ENCODE measurements at regions not wholly inside any gene's neighbourhood (a gene's known extent, or its start where the extent isn't known, plus 50 kb on each side); places are given as distances from the start of the nearest gene placed in this dataset.

GRCh38 chr21:32916088-32916487, 109.6 kb upstream of the OLIG2 start:
- POLR2A ChIA-PET (ENCODE audit: low non-redundant PET), result no interaction called here
- H3K27ac ChIP-seq (ENCODE audit: low read depth, low read length, poor library complexity, severe bottlenecking), result no peak overlapping the region
- CTCF ChIA-PET, result no interaction called here
- no peak for DNase-seq (ENCODE audit: low spot score)
- peaks cover 30% of the 10 kb centered on the region for H3K27me3 ChIP-seq (replicated peaks; ENCODE audit: insufficient read depth, low read depth, low read length, poor library complexity)
- no peak overlapping the region for H3K4me3 ChIP-seq (ENCODE audit: low read depth, low read length, poor library complexity, severe bottlenecking)
- intact Hi-C loops (cut with micrococcal nuclease; ENCODE audit: unreplicated experiment), result no loop called here
- no peaks in the 10 kb centered on the region for H3K4me1 ChIP-seq (ENCODE audit: insufficient read depth, low read length, poor library complexity, severe bottlenecking)
- TF ChIP-seq EZH2 (IDR thresholded peaks at IDR 0.05; ENCODE audit: borderline replicate concordance, low read depth, low read length, poor library complexity, severe bottlenecking), result no peak
- TF ChIP-seq CTCF (conservative IDR thresholded peaks at IDR 0.05; ENCODE audit: low read depth, low read length), result no peak
- BruUV-seq (replicated peaks), result no TSS peak
- no peaks in the 10 kb centered on the region for H3K9me3 ChIP-seq (ENCODE audit: low read depth, low read length, poor library complexity, severe bottlenecking)
- H3K36me3 ChIP-seq (ENCODE audit: insufficient read depth, low read length, poor library complexity, severe bottlenecking), result no peaks in the 10 kb centered on the region

DNA sequence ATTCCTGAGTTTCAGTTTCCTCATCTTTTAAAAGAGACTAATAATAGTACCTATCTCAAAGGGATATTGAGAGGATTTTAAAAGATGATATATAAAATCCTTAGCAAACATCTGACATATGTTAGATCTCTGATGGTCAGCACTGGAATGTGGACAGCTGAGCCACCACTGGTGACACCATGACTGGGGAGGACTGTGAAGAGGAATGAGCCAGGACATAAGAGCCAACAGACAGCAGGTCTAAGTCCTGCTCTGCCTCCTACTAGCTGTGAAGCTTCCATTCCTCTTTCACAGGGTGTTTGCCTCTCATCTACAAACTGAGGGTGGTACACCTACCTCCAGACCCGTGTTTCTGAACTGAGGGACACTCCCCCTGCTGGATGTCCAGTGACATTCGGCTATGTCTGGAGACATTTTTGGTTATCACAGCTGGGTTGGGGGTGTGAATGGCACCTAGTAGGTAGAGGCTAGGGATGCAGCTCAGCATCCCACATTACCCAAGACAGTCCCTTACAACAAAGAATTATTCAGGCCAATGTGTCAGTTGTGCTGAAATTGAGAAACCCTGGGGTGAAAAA, 109.1 kb upstream of the OLIG2 start:
- Histone ChIP-seq H3K9me3 (ENCODE audit: low read depth, low read length, poor library complexity, severe bottlenecking) (no peaks in the 10 kb centered on the region), H3K4me1 (ENCODE audit: insufficient read depth, low read length, poor library complexity, severe bottlenecking) (no peaks in the 10 kb centered on the region), H3K27me3 (replicated peaks; ENCODE audit: insufficient read depth, low read depth, low read length, poor library complexity) (peaks cover 30% of the 10 kb centered on the region), H3K27ac (ENCODE audit: low read depth, low read length, poor library complexity, severe bottlenecking) (no peak overlapping the region), H3K36me3 (ENCODE audit: insufficient read depth, low read length, poor library complexity, severe bottlenecking) (no peaks in the 10 kb centered on the region), H3K4me3 (ENCODE audit: low read depth, low read length, poor library complexity, severe bottlenecking) (no peak overlapping the region)
- POLR2A ChIA-PET (ENCODE audit: low non-redundant PET), result no interaction called here
- TF ChIP-seq EZH2 (IDR thresholded peaks at IDR 0.05; ENCODE audit: borderline replicate concordance, low read depth, low read length, poor library complexity, severe bottlenecking) (no peak), CTCF (conservative IDR thresholded peaks at IDR 0.05; ENCODE audit: low read depth, low read length) (peak; percentile 50)
- peak; percentile 19 for DNase-seq (ENCODE audit: low spot score)
- BruUV-seq (replicated peaks), result no TSS peak
- CTCF ChIA-PET, result interaction anchor here (0.6 kb wide), 1 partner anchor 10 kb away, joined by 3 read pairs; no protein-coding TSS in a partner anchor
- intact Hi-C loops (cut with micrococcal nuclease; ENCODE audit: unreplicated experiment), result no loop called here

GRCh38 chr21:32917362-32918135, 108.2 kb upstream of the OLIG2 start:
- intact Hi-C loops (cut with micrococcal nuclease; ENCODE audit: unreplicated experiment), result no loop called here
- no peaks in the 10 kb centered on the region for H3K9me3 ChIP-seq (ENCODE audit: low read depth, low read length, poor library complexity, severe bottlenecking)
- TF ChIP-seq EZH2 (IDR thresholded peaks at IDR 0.05; ENCODE audit: borderline replicate concordance, low read depth, low read length, poor library complexity, severe bottlenecking), result no peak
- no peak for TF ChIP-seq CTCF (conservative IDR thresholded peaks at IDR 0.05; ENCODE audit: low read depth, low read length)
- BruUV-seq (replicated peaks), result no TSS peak
- ChIA-PET CTCF (interaction anchor here (0.6 kb wide), 1 partner anchor 9 kb away, joined by 3 read pairs; no protein-coding TSS in a partner anchor), POLR2A (ENCODE audit: low non-redundant PET) (no interaction called here)
- H3K27me3 ChIP-seq (replicated peaks; ENCODE audit: insufficient read depth, low read depth, low read length, poor library complexity), result peaks cover 30% of the 10 kb centered on the region
- no peaks in the 10 kb centered on the region for H3K36me3 ChIP-seq (ENCODE audit: insufficient read depth, low read length, poor library complexity, severe bottlenecking)
- DNase-seq (ENCODE audit: low spot score), result no peak
- H3K27ac ChIP-seq (ENCODE audit: low read depth, low read length, poor library complexity, severe bottlenecking), result no peak overlapping the region
- H3K4me3 ChIP-seq (ENCODE audit: low read depth, low read length, poor library complexity, severe bottlenecking), result no peak overlapping the region
- no peaks in the 10 kb centered on the region for H3K4me1 ChIP-seq (ENCODE audit: insufficient read depth, low read length, poor library complexity, severe bottlenecking)

All from A673 (cell line).